Left lung (tissue), 4 donors: ENCODE measurements at regions not wholly inside any gene's neighbourhood (a gene's known extent, or its start where the extent isn't known, plus 50 kb on each side); places are given as distances from the start of the nearest gene placed in this dataset.
A peak's percentile ranks its signal among the peaks of the same experiment; 100 is the strongest.

Source experiments
- ATAC-seq: fragments of 200-7000 bp; cut with Tn5 transposase; one replicate; pipeline ENCODE4 v1.9.1; 2020; ENCODE audit warnings: moderate library complexity
- DNase-seq, 4 donors: peaks; one replicate each; pipeline ENCODE4 v3.0.0-alpha.2; 2013 to 2020
- H3K27ac ChIP-seq, 2 donors: fragments of 200-600 bp; sonication (generic) in 1 of 2; one replicate each; pipeline versions ENCODE4 v1.5.0 to v1.8.0; 2020 to 2021
- H3K27me3 ChIP-seq, 2 donors: fragments of 200-600 bp; sonication (generic) in 1 of 2; one replicate each; pipeline versions ENCODE4 v1.5.0 to v1.8.0; 2020 to 2021
- H3K36me3 ChIP-seq, 2 donors: fragments of 200-600 bp; sonication (generic) in 1 of 2; one replicate each; pipeline versions ENCODE4 v1.5.0 to v1.8.0; 2020 to 2021
- H3K4me1 ChIP-seq, 2 donors: fragments of 200-600 bp; one replicate each; pipeline ENCODE4 v1.8.0; 2021
- H3K4me3 ChIP-seq, 2 donors: fragments of 200-600 bp; sonication (generic) in 1 of 2; one replicate each; pipeline versions ENCODE4 v1.5.0 to v1.8.0; 2020 to 2021; ENCODE audit warnings: mild to moderate bottlenecking in 1 of 2
- H3K9me3 ChIP-seq, 2 donors: fragments of 200-600 bp; sonication (generic) in 1 of 2; one replicate each; pipeline versions ENCODE4 v1.5.0 to v1.8.0; 2020 to 2021
- CTCF ChIP-seq, 2 donors: fragments of 200-600 bp; sonication (generic) in 1 of 2; IDR thresholded peaks; one replicate each; pipeline versions ENCODE4 v1.5.0 to v1.8.0; 2021; ENCODE audit warnings: antibody characterized with exemption in 2 of 2
- intact Hi-C, 2 donors: fragments of 100-400 bp; cut with DNase I; formaldehyde crosslinking; loops; one replicate each; pipeline versions ENCODE4 v1.11.2 to v1.14.2; 2022
- donor health status: DM: no; HTN: yes; CAD: no.
- donor health status: DM: no; HTN: no; CAD: no.

- H3K9me3 ChIP-seq, result no peaks in the 10 kb centered on the region
- H3K4me1 ChIP-seq, result no peaks in the 10 kb centered on the region
- no peaks in the 10 kb centered on the region for H3K36me3 ChIP-seq
- intact Hi-C loops, result no loop called here
- H3K27me3 ChIP-seq, result no peaks in the 10 kb centered on the region
- no peak overlapping the region for H3K27ac ChIP-seq
- ATAC-seq, result no peak
- H3K4me3 ChIP-seq, result no peak overlapping the region
- no peak for DNase-seq
- no peak for TF ChIP-seq CTCF (IDR thresholded peaks at IDR 0.05)
Measured at GRCh38 chr7:26437003-26437532, 145.4 kb downstream of the SNX10 start.

GRCh38 chr7:26438078-26438477 lies 146.4 kb downstream of the SNX10 start:
- no peak for TF ChIP-seq CTCF (IDR thresholded peaks at IDR 0.05)
- no peak for DNase-seq
- intact Hi-C loops, result no loop called here
- H3K27ac ChIP-seq, result no peak overlapping the region
- no peaks in the 10 kb centered on the region for H3K27me3 ChIP-seq
- H3K4me3 ChIP-seq, result no peak overlapping the region
- ATAC-seq, result no peak
- no peaks in the 10 kb centered on the region for H3K4me1 ChIP-seq
- H3K9me3 ChIP-seq, result no peaks in the 10 kb centered on the region
- no peaks in the 10 kb centered on the region for H3K36me3 ChIP-seq

GRCh38 chr7:26439521-26440232 lies 148.0 kb downstream of the SNX10 start:
- no peak overlapping the region for H3K27ac ChIP-seq
- intact Hi-C loops, result no loop called here
- no peak overlapping the region for H3K4me3 ChIP-seq
- H3K36me3 ChIP-seq, result no peaks in the 10 kb centered on the region
- DNase-seq (no peak), ATAC-seq (no peak)
- no peaks in the 10 kb centered on the region for H3K27me3 ChIP-seq
- no peaks in the 10 kb centered on the region for H3K9me3 ChIP-seq
- TF ChIP-seq CTCF (IDR thresholded peaks at IDR 0.05), result no peak
- no peaks in the 10 kb centered on the region for H3K4me1 ChIP-seq

GRCh38 chr7:26440233-26441001 lies 148.8 kb downstream of the SNX10 start:
- intact Hi-C loops, result no loop called here
- no peak overlapping the region for H3K4me3 ChIP-seq
- ATAC-seq, result no peak
- no peaks in the 10 kb centered on the region for H3K9me3 ChIP-seq
- H3K27me3 ChIP-seq, result no peaks in the 10 kb centered on the region
- no peaks in the 10 kb centered on the region for H3K36me3 ChIP-seq
- TF ChIP-seq CTCF (IDR thresholded peaks at IDR 0.05), result no peak
- DNase-seq, result no peak
- H3K4me1 ChIP-seq, result no peaks in the 10 kb centered on the region
- peak overlapping the region in 1 of 2 donors; percentile 64 for H3K27ac ChIP-seq

- H3K4me1 ChIP-seq, result no peaks in the 10 kb centered on the region
- peak overlapping the region in 1 of 2 donors; percentile 64 for H3K27ac ChIP-seq
- no peak for TF ChIP-seq CTCF (IDR thresholded peaks at IDR 0.05)
- no peaks in the 10 kb centered on the region for H3K27me3 ChIP-seq
- intact Hi-C loops, result no loop called here
- H3K9me3 ChIP-seq, result no peaks in the 10 kb centered on the region
- DNase-seq (no peak), ATAC-seq (no peak)
- no peak overlapping the region for H3K4me3 ChIP-seq
- H3K36me3 ChIP-seq, result no peaks in the 10 kb centered on the region
Measured at GRCh38 chr7:26441002-26441521, 149.4 kb downstream of the SNX10 start.
